ENCODE measurements at regions not wholly inside any gene's neighbourhood (a gene's known extent, or its start where the extent isn't known, plus 50 kb on each side); places are given as distances from the start of the nearest gene placed in this dataset.

DNA sequence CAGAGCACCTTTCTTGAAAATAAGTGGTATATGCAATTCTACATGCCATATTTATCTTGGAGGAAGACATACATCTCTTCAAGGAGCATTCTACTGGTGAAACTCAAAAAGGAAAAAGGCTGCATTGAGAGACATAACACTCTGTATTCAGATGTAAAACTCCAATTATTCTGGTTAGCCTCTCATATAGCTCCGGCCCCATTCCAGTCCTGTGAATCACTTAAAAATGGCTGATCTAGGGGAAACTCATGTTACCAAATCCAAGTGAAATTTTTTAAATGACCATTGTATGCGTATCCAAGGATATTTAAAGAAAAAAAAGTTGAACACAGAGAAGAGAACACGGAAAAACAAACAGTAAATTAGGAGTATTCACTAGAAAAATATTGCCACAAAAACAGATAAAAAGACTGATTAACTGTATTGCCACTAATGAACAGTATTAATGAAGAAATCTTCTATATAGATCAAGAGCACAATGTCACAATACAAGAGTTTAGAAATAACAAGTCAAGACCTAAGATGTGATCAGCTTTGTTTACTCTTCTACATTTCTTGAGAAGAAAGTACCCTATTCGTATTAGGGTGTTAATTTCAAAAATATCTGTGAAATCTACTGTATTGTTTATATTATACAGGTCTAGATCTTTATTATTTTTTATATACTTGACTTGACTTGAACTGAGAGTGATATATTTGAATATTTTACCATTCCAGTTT is 124.5 kb upstream of the GJE1 start:
- Mint-ChIP-seq H3K4me1 (peaks cover 11% of the 10 kb centered on the region), H3K4me3 (no peak overlapping the region), H3K9me3 (peaks cover 8% of the 10 kb centered on the region), H3K27ac (no peak overlapping the region), H3K36me3 (ENCODE audit: low read depth) (peaks cover 6% of the 10 kb centered on the region), H3K27me3 (ENCODE audit: insufficient read depth) (no peaks in the 10 kb centered on the region)
- H3K27ac ChIP-seq (ENCODE audit: low read depth, low read length): no peak overlapping the region
- TF ChIP-seq, protein P1, sequence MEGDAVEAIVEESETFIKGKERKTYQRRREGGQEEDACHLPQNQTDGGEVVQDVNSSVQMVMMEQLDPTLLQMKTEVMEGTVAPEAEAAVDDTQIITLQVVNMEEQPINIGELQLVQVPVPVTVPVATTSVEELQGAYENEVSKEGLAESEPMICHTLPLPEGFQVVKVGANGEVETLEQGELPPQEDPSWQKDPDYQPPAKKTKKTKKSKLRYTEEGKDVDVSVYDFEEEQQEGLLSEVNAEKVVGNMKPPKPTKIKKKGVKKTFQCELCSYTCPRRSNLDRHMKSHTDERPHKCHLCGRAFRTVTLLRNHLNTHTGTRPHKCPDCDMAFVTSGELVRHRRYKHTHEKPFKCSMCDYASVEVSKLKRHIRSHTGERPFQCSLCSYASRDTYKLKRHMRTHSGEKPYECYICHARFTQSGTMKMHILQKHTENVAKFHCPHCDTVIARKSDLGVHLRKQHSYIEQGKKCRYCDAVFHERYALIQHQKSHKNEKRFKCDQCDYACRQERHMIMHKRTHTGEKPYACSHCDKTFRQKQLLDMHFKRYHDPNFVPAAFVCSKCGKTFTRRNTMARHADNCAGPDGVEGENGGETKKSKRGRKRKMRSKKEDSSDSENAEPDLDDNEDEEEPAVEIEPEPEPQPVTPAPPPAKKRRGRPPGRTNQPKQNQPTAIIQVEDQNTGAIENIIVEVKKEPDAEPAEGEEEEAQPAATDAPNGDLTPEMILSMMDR (conservative IDR thresholded peaks at IDR 0.05): no peak
- no peaks in the 10 kb centered on the region for H3K4me1 ChIP-seq (ENCODE audit: control insufficient read depth, insufficient read depth, low read length)
- WGBS, 2 experiments (ENCODE audit: insufficient coverage in 1 of 2, insufficient read length in 1 of 2): 60 to 92% methylated on average over 1 to 3 of the region's 4 CpGs
- no peaks in the 10 kb centered on the region for H3K36me3 ChIP-seq (ENCODE audit: control insufficient read depth, insufficient read depth, low read length)
- H3K4me3 ChIP-seq (ENCODE audit: low read length): no peak overlapping the region
- no peaks in the 10 kb centered on the region for H3K27me3 ChIP-seq (ENCODE audit: control insufficient read depth, insufficient read depth, low read length, poor library complexity, severe bottlenecking)
- peaks cover 5% of the 10 kb centered on the region for H3K9me3 ChIP-seq (ENCODE audit: control insufficient read depth, low read length)
- DNase-seq: no peak
- no peak overlapping the region for H3K9ac ChIP-seq (ENCODE audit: extremely low read depth, low read length, poor library complexity, severe bottlenecking)

GRCh38 chr6:142005021-142005420 is 127.7 kb upstream of the GJE1 start:
- TF ChIP-seq, protein P1 (conservative IDR thresholded peaks at IDR 0.05): no peak
- H3K27ac ChIP-seq (ENCODE audit: low read depth, low read length): no peak overlapping the region
- no peak overlapping the region for H3K4me3 ChIP-seq (ENCODE audit: low read length)
- Mint-ChIP-seq H3K27ac (no peak overlapping the region), H3K9me3 (peaks cover 16% of the 10 kb centered on the region), H3K36me3 (ENCODE audit: low read depth) (peaks cover 6% of the 10 kb centered on the region), H3K4me1 (no peaks in the 10 kb centered on the region), H3K4me3 (no peak overlapping the region), H3K27me3 (ENCODE audit: insufficient read depth) (no peaks in the 10 kb centered on the region)
- no peaks in the 10 kb centered on the region for H3K36me3 ChIP-seq (ENCODE audit: control insufficient read depth, insufficient read depth, low read length)
- no peak for DNase-seq
- H3K9me3 ChIP-seq (ENCODE audit: control insufficient read depth, low read length): peaks cover 5% of the 10 kb centered on the region
- no peak overlapping the region for H3K9ac ChIP-seq (ENCODE audit: extremely low read depth, low read length, poor library complexity, severe bottlenecking)
- no peaks in the 10 kb centered on the region for H3K4me1 ChIP-seq (ENCODE audit: control insufficient read depth, insufficient read depth, low read length)
- H3K27me3 ChIP-seq (ENCODE audit: control insufficient read depth, insufficient read depth, low read length, poor library complexity, severe bottlenecking): no peaks in the 10 kb centered on the region
- 57% methylated on average over 1 of the region's 1 CpG; no CpG with 5 or more reads in 1 of the 2 experiments for WGBS, 2 experiments (ENCODE audit: insufficient coverage in 1 of 2, insufficient read length in 1 of 2)

- H3K27me3 Mint-ChIP-seq (ENCODE audit: insufficient read depth): no peaks in the 10 kb centered on the region
- TF ChIP-seq, protein P1 (conservative IDR thresholded peaks at IDR 0.05): no peak
- no peaks in the 10 kb centered on the region for H3K27me3 ChIP-seq (ENCODE audit: control insufficient read depth, insufficient read depth, low read length, poor library complexity, severe bottlenecking)
- H3K27ac ChIP-seq (ENCODE audit: low read depth, low read length): no peak overlapping the region
- no peaks in the 10 kb centered on the region for H3K36me3 ChIP-seq (ENCODE audit: control insufficient read depth, insufficient read depth, low read length)
- H3K4me3 ChIP-seq (ENCODE audit: low read length): no peak overlapping the region
- DNase-seq: no peak
- H3K9me3 ChIP-seq (ENCODE audit: control insufficient read depth, low read length): peaks cover 7% of the 10 kb centered on the region
- no peak overlapping the region for H3K9ac ChIP-seq (ENCODE audit: extremely low read depth, low read length, poor library complexity, severe bottlenecking)
- peaks cover 25% of the 10 kb centered on the region for H3K9me3 Mint-ChIP-seq
- H3K4me1 Mint-ChIP-seq: no peaks in the 10 kb centered on the region
- H3K4me1 ChIP-seq (ENCODE audit: control insufficient read depth, insufficient read depth, low read length): no peaks in the 10 kb centered on the region
- no peak overlapping the region for H3K27ac Mint-ChIP-seq
- no peak overlapping the region for H3K4me3 Mint-ChIP-seq
- 95 to 100% methylated on average over 8 to 9 of the region's 9 CpGs for WGBS, 2 experiments (ENCODE audit: insufficient coverage in 1 of 2, insufficient read length in 1 of 2)
- peaks cover 8% of the 10 kb centered on the region for H3K36me3 Mint-ChIP-seq (ENCODE audit: low read depth)
Observed at GRCh38 chr6:142002825-142003405, 129.8 kb upstream of the GJE1 start.

All from endodermal cell (in vitro differentiated cells).